ENCODE measurements at regions not wholly inside any gene's neighbourhood (a gene's known extent, or its start where the extent isn't known, plus 50 kb on each side); places are given as distances from the start of the nearest gene placed in this dataset.

GRCh38 chr14:37650356-37651037, 55.1 kb downstream of the TTC6 start:
- no peaks in the 10 kb centered on the region for H3K9me2 ChIP-seq (replicated peaks; ENCODE audit: low read depth, low read length)
- no peaks in the 10 kb centered on the region for H3K4me1 ChIP-seq (ENCODE audit: insufficient read depth, low read length, poor library complexity, severe bottlenecking)
- no peaks in the 10 kb centered on the region for H3K36me3 ChIP-seq (ENCODE audit: insufficient read depth, low read length)
- H4K20me1 ChIP-seq (ENCODE audit: insufficient read depth, low read length, poor library complexity, severe bottlenecking), result no peaks in the 10 kb centered on the region
- H2AFZ ChIP-seq (ENCODE audit: low read length), result no peak overlapping the region
- no peaks in the 10 kb centered on the region for H3F3A ChIP-seq (ENCODE audit: low read depth)
- no peak overlapping the region for H3K9ac ChIP-seq (ENCODE audit: low read depth, low read length, poor library complexity, severe bottlenecking)
- TF ChIP-seq EZH2phosphoT487 (IDR thresholded peaks at IDR 0.05; ENCODE audit: borderline replicate concordance) (no peak), CTCF (conservative IDR thresholded peaks at IDR 0.05; ENCODE audit: low read length) (no peak)
- H3K27me3 ChIP-seq (ENCODE audit: insufficient read depth, low read length, poor library complexity, severe bottlenecking), result no peaks in the 10 kb centered on the region
- no peaks in the 10 kb centered on the region for H3K79me2 ChIP-seq (ENCODE audit: insufficient read depth, low read length)
- H3K9me3 ChIP-seq (ENCODE audit: insufficient read depth, low read depth, low read length), result no peaks in the 10 kb centered on the region
- H3K4me2 ChIP-seq (ENCODE audit: low read depth, low read length, poor library complexity, severe bottlenecking), result no peak overlapping the region
- no peak overlapping the region for H3K4me3 ChIP-seq (ENCODE audit: low read length, poor library complexity, severe bottlenecking)

- TF ChIP-seq CTCF (conservative IDR thresholded peaks at IDR 0.05; ENCODE audit: low read length) (no peak), EZH2phosphoT487 (IDR thresholded peaks at IDR 0.05; ENCODE audit: borderline replicate concordance) (no peak)
- no peak overlapping the region for H3K9ac ChIP-seq (ENCODE audit: low read depth, low read length, poor library complexity, severe bottlenecking)
- no peaks in the 10 kb centered on the region for H3K4me1 ChIP-seq (ENCODE audit: insufficient read depth, low read length, poor library complexity, severe bottlenecking)
Observed at GRCh38 chr14:37652042-37652441, 56.6 kb downstream of the TTC6 start.

GRCh38 chr14:37655418-37655817, 60.0 kb downstream of the TTC6 start:
- Histone ChIP-seq H3K79me2 (ENCODE audit: insufficient read depth, low read length) (no peaks in the 10 kb centered on the region), H3K27me3 (ENCODE audit: insufficient read depth, low read length, poor library complexity, severe bottlenecking) (no peaks in the 10 kb centered on the region), H3K4me1 (ENCODE audit: insufficient read depth, low read length, poor library complexity, severe bottlenecking) (no peaks in the 10 kb centered on the region), H3K4me2 (ENCODE audit: low read depth, low read length, poor library complexity, severe bottlenecking) (no peak overlapping the region), H3K9me3 (ENCODE audit: insufficient read depth, low read depth, low read length) (no peaks in the 10 kb centered on the region), H2AFZ (ENCODE audit: low read length) (no peak overlapping the region), H3K36me3 (ENCODE audit: insufficient read depth, low read length) (no peaks in the 10 kb centered on the region), H3K4me3 (ENCODE audit: low read length, poor library complexity, severe bottlenecking) (no peak overlapping the region), H4K20me1 (ENCODE audit: insufficient read depth, low read length, poor library complexity, severe bottlenecking) (no peaks in the 10 kb centered on the region), H3K9ac (ENCODE audit: low read depth, low read length, poor library complexity, severe bottlenecking) (no peak overlapping the region), H3K9me2 (replicated peaks; ENCODE audit: low read depth, low read length) (no peaks in the 10 kb centered on the region), H3F3A (ENCODE audit: low read depth) (no peaks in the 10 kb centered on the region)
- TF ChIP-seq EZH2phosphoT487 (IDR thresholded peaks at IDR 0.05; ENCODE audit: borderline replicate concordance) (no peak), CTCF (conservative IDR thresholded peaks at IDR 0.05; ENCODE audit: low read length) (no peak)

More at GRCh38 chr14:37652042-37652441, 56.6 kb downstream of the TTC6 start:
- H3K36me3 ChIP-seq (ENCODE audit: insufficient read depth, low read length), result no peaks in the 10 kb centered on the region
- no peaks in the 10 kb centered on the region for H4K20me1 ChIP-seq (ENCODE audit: insufficient read depth, low read length, poor library complexity, severe bottlenecking)
- H3K27me3 ChIP-seq (ENCODE audit: insufficient read depth, low read length, poor library complexity, severe bottlenecking), result no peaks in the 10 kb centered on the region
- no peak overlapping the region for H2AFZ ChIP-seq (ENCODE audit: low read length)
- no peaks in the 10 kb centered on the region for H3K9me3 ChIP-seq (ENCODE audit: insufficient read depth, low read depth, low read length)
- no peaks in the 10 kb centered on the region for H3K79me2 ChIP-seq (ENCODE audit: insufficient read depth, low read length)
- H3K4me2 ChIP-seq (ENCODE audit: low read depth, low read length, poor library complexity, severe bottlenecking), result no peak overlapping the region
- no peaks in the 10 kb centered on the region for H3K9me2 ChIP-seq (replicated peaks; ENCODE audit: low read depth, low read length)
- no peak overlapping the region for H3K4me3 ChIP-seq (ENCODE audit: low read length, poor library complexity, severe bottlenecking)
- no peaks in the 10 kb centered on the region for H3F3A ChIP-seq (ENCODE audit: low read depth)

All from Loucy (cell line).